ENCODE measurements at regions not wholly inside any gene's neighbourhood (a gene's known extent, or its start where the extent isn't known, plus 50 kb on each side); places are given as distances from the start of the nearest gene placed in this dataset.

DNA sequence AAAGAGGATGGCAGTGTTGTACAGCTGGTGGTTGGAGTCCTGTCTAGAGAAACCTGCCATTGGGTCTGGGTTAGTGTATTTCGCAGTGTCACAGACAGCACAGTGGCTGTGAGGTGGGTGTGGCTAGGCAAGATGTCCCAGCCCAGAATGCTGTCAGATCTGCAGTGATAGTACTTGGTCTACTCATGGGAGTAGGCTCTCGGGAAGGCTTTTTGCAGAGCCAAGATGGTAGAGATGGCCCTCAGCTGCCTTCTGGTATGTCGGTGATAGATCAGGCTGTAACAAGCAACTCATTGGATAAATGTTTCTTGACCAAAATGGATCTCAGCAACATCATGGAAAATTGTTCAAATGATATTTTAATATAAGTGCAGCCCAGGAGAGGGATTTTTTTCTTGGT lies 84.3 kb upstream of the WDR1 start:
- no peak for TF ChIP-seq POLR2A (IDR thresholded peaks at IDR 0.05)
- TF ChIP-seq, protein P1, sequence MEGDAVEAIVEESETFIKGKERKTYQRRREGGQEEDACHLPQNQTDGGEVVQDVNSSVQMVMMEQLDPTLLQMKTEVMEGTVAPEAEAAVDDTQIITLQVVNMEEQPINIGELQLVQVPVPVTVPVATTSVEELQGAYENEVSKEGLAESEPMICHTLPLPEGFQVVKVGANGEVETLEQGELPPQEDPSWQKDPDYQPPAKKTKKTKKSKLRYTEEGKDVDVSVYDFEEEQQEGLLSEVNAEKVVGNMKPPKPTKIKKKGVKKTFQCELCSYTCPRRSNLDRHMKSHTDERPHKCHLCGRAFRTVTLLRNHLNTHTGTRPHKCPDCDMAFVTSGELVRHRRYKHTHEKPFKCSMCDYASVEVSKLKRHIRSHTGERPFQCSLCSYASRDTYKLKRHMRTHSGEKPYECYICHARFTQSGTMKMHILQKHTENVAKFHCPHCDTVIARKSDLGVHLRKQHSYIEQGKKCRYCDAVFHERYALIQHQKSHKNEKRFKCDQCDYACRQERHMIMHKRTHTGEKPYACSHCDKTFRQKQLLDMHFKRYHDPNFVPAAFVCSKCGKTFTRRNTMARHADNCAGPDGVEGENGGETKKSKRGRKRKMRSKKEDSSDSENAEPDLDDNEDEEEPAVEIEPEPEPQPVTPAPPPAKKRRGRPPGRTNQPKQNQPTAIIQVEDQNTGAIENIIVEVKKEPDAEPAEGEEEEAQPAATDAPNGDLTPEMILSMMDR (IDR thresholded peaks at IDR 0.05) = no peak

Measured in vagina (tissue), 2 donors.